Ureter (tissue), 1 donor: ENCODE measurements at regions not wholly inside any gene's neighbourhood (a gene's known extent, or its start where the extent isn't known, plus 50 kb on each side); places are given as distances from the start of the nearest gene placed in this dataset.
"Not testable (repeated sequence)": the region's sequence is repeated elsewhere in the genome, so short reads cannot be mapped to it uniquely, and the experiment has no call there.

Source experiments
- DNase-seq: peaks from one replicate; pipeline ENCODE4 v3.0.0-alpha.2; 2020; ENCODE audit warnings: low spot score
- donor health status: DM: yes; HTN: yes; CAD: no.

DNA sequence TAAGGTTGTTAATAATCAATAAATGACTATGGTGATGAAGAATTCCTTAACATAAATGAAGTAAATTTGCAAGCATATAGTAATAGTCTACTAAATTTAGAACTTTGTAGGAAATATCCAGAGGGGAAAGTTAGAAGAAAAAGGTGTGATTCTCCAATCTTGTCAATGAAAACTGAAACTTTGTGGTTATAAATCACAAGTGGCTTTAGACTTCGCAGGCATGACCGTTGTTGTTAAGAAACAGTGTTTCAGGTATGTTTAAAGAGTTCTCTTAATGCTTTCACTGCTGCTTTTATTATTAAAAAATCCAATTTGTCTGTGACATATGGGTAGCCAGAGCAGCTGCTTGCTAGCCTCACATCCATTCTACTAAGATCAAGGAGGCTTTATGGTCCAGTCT is 475.6 kb upstream of the ADGRB3 start:
- no peak for DNase-seq

DNA sequence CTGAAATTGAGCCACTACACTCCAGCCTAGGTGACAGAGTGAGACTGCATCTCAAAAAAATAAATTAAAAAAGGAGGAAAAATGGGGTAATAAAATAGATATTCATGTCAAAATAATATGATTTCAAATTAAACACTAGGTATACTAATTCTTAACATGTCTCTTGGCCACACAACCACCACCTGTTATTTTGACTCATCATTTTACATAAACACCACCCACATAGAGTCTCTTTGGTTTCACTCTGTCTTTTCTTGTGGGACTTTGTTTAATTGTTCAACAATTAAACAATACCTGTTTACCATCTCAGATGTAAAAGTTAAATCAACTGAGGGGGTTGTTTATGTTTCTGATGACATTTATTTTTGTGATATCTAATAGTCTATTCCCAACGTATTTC is 476.8 kb upstream of the ADGRB3 start:
- no peak for DNase-seq

DNA sequence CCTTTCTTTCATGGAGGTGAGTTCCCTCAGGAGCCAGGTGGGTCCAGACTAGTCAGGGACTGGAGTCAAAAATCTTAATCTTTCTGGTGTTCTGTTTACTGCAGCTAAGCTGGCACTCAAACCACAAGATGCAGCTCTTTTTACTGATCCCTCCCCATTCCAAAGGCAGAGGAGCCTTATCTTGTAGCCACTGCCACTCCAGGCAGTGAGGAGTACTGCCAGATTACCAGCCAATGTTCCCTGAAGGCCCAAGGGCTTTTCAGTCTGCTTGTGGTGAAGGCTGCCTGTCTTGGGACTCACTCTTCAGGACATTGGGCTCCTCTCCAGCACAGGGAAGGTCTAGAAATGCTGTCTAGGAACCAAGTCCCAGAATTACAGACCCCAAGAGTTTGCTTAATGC is 490.4 kb upstream of the ADGRB3 start:
- no peak for DNase-seq

DNA sequence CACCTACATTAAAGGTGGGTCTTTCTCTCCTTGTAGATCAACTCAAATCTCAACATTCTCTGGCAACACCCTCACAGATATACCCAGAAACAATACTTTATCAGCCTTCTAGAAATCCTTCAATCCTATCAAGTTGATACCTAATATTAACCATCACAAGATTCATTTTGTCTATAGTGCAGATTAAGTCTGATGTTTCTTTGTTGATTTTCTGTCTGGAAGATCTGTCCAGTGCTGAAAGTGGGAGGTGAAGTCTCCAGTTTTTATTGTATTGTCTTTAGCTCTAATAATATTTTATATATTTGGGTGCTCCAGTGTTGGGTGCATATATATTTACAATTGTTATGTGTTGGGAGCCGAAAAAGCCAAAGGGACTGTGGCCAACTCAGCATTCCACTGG is 493.9 kb upstream of the ADGRB3 start:
- DNase-seq: no peak

DNA sequence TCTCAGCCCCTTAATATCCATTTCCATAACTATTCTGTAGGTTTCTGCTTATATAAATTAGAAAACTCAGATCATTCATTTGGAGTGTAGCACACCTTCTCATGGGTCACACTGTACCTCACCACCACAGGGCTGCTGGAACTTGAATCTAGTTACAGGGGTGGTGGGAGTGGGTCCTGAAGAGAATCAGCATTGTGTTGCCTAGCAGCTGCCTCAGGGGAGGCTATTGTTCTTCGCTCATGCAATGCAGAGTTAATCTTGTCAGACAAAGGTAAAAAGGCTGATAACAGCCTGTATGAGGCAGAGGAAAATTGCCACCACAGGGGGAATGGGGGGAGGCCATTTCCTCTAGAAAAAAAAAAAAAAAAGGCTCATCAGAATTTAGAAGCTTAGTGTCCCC is 496.0 kb upstream of the ADGRB3 start:
- DNase-seq: no peak

DNA sequence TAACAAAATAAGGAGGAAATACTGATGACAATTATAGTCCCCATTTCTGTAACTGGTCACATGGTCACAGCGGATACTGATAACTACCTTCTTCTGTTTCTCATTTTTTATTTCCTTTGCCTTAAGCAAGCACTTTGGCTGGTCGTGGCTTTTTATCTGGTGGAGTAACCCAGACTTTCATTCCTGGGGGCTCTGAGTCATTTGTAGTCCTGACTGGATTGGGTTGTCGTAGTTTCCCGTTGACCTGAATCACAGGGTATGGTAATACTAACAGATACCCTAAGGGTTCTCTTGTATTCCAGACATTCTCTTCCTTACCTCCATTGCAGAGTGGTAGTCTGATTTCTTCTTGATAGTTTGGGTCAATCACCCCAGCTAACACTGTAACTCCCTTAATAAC is 500.3 kb upstream of the ADGRB3 start:
- DNase-seq: no peak

DNA sequence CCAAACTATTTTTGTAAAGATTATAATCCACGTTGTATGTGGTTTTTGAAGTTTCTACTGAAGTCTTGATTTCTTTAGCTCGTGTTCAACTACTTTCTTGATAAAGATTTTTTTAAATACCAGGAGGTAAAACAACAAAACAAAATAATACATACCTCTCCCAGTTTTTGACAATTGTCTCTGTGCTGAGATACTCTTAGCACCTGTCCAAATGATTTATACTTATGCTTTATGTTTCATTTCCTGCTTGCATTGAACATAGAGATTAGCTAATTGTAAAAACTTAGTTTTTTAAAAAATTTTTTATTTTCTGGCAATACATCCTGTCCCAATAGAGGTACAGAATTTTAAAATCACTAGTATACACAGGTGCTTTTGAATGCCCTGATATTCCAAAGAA is 506.9 kb upstream of the ADGRB3 start:
- no peak for DNase-seq

DNA sequence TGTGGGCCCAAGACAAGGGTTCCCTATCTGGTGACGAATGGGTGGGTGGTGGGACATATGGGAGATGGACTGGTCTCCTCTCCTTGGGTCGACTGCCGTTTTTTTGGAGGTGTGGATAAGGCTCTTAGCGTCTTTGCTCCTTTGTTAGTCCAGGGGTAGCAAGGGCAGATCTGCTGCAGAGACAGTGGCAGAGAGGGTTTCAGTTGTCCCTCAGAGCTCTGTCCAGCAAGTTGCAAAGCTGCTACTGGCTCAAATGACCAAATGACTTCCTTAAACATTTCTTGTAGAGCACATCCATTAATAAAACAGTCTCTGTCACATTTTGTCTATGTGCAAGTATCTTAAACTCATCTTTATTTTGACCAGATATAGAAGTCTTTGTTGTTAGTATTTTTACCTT is 508.0 kb upstream of the ADGRB3 start:
- no peak for DNase-seq

DNA sequence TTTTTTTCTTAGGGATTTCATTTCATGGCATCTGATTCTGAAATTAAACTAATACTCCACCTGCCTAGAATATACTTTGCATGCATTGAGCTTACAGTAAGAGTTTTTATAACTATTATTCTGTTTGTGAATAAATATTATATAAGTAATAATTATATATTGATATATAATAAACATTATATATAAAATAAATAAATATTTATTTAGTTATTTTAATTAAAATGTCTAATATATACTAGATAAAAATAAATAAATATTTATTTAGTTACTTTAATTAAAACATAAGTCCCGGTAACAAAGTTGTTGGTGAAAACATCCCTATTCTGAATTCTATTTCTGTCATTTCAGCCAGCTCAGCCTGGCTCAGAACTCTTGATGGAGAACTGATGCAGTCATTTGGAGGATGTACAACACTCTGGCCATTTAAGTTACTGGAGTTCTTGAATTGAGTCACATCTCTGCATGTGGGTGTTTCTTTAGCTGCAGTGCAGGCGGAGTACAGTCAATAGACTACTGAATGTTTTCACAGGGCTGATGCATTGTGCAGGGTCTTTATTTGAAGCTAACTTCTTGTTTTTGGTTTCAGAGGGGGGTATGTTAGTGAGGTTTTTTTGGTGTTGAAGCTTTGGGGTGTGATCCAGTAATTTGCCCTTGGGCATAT is 508.9 kb upstream of the ADGRB3 start:
- no peak for DNase-seq

DNA sequence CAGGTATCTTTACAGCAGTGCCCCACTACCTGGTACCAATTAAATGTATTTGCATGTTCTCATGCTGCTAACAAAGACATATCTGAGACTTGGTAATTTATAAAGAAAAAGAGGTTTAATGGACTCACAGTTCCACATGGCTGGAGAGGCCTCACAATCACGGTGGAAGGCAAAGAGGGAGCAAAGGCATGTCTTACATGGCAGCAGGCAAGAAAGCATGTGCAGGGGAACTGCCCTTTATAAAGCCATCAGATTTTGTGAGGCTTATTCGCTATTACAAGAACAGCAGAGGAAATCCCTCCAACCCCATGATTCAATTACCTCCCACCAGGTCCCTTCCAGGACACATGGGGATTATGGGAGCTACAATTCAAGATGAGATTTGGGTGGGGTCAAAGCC is 512.1 kb upstream of the ADGRB3 start:
- not testable (repeated sequence) for DNase-seq

DNA sequence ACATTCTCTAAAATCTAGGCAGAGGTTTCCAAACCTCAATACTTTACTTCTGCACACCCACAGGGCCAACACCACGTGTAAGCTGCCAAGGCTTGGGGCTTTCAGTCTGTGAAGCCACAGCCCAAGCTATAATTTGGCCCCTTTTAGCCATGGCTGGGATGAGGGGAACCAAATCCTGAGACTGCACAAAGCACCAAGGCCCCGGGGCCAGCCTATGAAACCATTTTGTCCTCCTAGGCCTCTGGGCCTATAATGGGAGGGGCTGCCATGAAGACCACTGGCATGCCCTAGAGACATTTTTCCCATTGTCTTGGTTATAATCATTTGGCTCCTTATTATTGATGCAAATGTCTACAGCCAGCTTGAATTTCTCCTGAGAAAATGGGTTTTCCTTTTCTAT is 513.0 kb upstream of the ADGRB3 start:
- DNase-seq: no peak

DNA sequence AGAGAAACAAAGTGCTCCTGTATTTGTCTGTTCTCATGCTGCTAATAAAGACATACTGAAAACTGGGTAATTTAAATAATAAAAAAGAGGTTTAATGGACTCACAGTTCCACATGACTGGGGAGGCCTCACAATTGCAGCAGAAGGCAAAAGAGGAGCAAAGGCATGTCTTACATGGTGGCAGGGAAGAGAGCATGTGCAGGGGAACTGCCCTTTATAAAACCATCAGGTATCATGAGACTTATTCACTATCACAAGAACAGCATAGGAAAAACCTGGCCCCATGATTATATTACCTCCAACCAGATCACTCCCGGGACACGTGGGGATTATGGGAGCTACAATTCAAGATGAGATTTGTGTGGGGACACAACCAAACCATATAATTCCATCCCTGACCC is 514.1 kb upstream of the ADGRB3 start:
- not testable (repeated sequence) for DNase-seq

DNA sequence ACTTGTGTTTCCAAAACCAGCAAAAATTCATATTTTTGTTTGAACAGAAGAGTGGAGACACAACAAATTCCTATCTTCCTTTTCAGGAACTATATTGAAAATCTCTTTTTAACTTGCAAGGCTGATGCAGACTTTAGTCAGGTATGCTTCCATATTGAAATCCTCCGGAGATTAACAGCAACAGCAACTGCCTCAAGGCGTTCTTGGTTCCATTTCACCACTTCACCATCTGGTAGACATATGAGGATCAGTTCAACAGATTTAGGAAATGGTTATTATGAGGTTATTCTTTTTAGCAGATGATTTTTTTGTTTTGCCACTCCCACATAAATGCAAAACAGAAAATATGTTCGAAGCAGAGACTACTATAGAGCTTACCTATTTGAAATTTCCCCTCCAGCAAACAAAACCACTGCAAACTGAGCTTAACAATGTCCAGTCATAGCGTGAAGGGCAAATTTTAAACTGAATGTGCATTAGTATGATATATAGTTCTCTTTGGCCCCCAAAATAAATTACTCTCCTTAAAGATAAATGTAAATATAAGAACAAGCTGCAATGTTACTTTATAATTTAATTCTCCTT is 520.5 kb upstream of the ADGRB3 start:
- DNase-seq: no peak

DNA sequence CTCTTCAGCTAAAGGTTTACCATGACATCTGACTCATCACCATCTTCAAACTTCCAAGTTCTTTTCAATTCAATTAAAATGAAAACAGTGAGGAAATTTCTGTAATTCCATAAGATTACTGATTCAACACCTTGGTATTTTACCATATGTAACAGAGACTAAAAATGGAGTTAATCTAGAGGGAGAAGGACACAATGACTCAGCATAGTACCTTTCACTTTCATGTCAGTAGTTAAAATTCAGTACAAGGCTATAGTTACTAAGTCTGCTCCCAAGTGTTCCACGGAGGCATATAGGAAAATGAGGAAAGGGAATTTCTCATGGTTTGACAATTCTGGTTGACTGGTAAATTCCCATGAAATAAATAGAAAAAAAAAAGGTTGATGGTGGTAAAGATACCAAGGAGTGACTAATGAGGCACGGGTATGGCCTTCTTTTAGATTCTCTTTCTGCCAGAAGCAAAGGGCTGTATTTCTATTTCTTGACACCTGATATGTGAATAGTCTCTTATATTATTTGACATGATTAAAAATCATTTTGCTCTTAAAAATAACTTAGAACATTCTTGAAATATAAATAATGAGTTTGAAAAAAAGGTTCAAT is 526.7 kb upstream of the ADGRB3 start:
- DNase-seq: no peak

DNA sequence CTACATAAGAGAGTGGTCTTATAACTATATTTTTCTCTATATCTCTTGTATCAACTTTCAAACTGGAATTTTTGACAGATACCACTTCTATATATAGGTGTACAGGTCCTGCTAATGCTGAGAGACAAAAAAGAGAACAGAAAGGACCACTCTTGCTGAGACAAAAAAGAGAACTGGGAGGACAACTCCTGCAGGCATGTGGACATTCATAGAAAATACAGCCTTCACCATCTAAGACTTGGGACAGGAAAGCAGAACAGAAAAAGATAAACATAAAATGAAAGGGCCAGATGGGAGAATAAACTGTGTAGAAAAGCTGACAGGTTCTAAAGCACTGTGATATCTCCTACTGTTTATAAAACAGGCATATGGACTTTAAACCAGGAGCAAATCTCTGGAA is 541.0 kb upstream of the ADGRB3 start:
- DNase-seq: no peak

DNA sequence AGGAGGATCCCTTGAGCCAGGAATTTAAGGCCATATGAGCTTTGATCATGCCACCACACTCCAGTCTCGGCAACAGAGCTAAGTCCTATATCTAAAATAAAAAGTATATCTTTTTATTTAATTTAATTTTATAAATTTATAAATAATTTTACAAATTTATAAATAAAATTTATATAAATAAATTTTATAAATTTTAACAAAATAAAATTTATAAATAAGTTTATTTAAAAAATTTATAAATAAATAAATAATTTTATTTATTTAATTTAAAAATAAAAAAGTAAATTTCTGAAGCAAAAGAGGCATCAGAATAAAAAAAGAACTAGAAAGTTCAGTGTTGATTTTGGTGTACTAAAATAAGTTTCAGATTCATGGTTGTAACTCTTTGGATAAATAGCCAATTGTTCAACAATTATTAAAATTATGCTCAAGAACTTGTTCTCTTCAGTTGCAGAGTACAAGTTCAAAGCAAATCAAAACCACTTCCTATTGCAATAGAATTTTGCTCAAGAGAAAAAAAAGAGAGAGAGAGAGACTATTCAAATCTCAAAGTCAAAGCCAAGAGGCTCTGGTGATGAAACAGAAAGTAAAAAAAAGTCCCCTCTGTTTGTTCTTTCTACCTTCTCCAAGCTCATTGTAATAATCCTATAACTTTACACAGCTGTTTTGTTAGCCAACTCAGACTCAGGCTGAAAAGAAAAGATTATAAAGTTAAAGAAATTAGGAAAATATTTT is 547.5 kb upstream of the ADGRB3 start:
- DNase-seq: no peak

DNA sequence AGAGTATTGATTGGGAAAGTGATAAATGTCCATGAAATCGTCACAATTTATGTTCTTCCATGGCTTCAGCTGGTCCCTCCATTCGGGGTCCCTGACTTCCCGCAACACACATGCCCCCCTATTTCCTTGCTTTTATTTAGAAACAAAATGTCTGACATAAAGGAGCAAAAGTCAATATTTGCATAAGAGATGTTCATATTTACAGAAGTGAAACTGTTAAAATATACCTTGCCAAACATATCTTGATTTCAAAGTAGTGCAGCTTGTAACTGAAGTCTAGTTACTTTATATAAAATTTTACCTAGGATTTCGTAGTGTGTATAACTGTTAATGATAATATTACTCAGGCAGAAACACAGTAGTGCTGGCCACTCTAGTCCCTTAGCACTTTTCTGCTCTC is 548.9 kb upstream of the ADGRB3 start:
- no peak for DNase-seq

DNA sequence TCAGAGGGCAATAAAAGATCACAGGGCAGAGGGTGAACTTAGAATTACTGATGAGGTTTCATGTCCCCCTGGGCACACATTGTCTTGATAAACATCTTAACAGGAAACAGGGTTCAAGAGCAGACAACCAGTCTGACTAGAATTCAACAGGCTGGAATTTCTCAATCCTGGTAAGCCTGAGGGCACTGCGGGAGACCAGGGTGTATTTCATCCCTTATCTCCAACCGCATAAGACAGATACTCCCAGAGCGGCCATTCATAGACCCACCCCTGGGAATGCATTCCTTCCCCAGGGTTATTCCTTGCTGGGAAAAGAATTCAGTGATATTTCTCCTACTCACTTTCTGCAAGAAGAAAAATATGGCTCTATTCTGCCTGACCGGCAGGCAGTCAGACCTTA is 549.5 kb upstream of the ADGRB3 start:
- not testable (repeated sequence) for DNase-seq

DNA sequence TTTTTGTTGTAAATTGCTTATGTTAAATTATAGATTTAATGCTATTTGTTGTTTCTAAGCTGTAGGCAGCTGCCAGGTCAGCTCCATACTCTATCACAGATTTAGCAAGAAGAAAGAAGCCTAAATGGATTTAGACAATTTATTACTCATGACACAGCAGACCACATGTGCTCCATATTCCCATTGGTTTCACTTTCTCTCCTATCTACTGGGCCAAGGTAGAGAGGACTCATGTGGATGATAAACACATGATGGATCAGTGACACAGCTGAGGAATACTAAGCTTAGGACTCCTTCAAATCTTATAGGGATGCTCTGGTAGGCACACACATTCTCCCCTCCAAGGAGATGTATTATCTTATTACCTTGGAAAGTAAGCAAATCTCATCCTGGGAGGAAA is 553.0 kb upstream of the ADGRB3 start:
- no peak for DNase-seq

DNA sequence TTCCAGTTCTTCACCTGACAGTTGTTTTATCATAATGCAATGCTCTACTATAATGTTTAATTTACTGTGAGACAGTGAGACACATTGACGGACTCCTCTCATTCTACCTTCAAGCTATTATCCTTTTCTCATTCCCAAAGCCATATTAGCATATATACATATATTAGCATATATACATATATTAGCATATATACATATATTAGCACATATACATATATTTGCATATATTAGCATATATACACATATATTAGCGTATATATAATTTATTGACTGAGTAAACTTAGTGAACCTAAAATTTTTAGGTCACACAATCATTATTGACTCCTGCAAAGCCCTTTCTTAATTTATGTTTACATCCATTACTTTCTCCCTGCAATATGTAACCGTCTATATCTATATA is 555.0 kb upstream of the ADGRB3 start:
- DNase-seq: no peak

DNA sequence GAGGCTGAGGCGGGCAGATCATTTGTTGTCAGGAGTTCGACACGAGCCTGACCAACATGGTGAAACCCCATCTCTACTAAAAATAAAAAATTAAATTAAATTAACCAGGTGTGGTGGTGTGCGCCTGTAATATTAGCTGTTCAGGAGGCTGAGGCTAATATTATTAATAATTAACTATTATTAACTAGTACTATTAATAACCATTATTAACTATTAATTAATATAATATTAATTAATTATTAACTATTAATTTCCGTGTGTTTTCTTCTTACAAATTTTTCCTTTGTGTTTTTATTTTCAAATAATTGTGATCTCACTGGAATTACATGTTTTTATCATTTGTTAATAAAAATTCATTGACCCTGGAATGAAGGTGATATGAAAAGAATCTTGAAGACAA is 557.4 kb upstream of the ADGRB3 start:
- DNase-seq: no peak

DNA sequence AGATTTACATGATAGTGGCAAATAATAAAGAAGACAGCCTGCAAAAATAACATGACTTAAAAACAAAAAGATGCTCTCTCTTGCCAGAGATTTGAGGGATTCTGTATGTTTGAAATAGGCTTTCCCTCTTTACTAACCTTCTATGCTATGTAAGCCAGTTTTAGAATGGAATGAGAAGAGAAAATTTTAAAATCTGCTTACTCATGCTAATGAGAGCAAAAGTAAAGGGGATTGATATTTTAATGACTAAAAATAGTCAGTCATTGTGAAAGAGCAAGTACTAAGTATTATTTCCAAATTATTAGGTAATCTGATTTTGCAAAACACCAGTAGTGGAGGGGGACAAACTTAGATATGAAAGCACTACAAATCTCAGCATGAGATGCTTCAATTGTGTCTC is 563.3 kb upstream of the ADGRB3 start:
- DNase-seq: no peak
